Suprapubic skin (tissue), 4 donors: ENCODE measurements at regions not wholly inside any gene's neighbourhood (a gene's known extent, or its start where the extent isn't known, plus 50 kb on each side); places are given as distances from the start of the nearest gene placed in this dataset.

Experiments used
- DNase-seq, 2 donors: peaks; one replicate each; pipeline ENCODE4 v3.0.0-alpha.2; 2019; ENCODE audit warnings: low spot score in 2 of 2
- H3K27ac ChIP-seq: fragments of 200-600 bp; sonication (generic); one replicate; pipeline ENCODE4 v1.5.1; 2019
- H3K27me3 ChIP-seq: fragments of 200-600 bp; sonication (generic); one replicate; pipeline ENCODE4 v1.5.1; 2019
- H3K36me3 ChIP-seq: fragments of 200-600 bp; sonication (generic); one replicate; pipeline ENCODE4 v1.5.1; 2019
- H3K4me1 ChIP-seq: fragments of 200-600 bp; sonication (generic); one replicate; pipeline ENCODE4 v1.5.1; 2019
- H3K4me3 ChIP-seq: fragments of 200-600 bp; sonication (generic); one replicate; pipeline ENCODE4 v1.5.1; 2019; ENCODE audit warnings: mild to moderate bottlenecking
- H3K9me3 ChIP-seq: fragments of 200-600 bp; sonication (generic); one replicate; pipeline ENCODE4 v1.5.1; 2019
- EP300 ChIP-seq: sonication (generic); formaldehyde crosslinking; IDR thresholded peaks from one replicate; pipeline ENCODE4 v1.6.1; 2017; ENCODE audit warnings: antibody characterized with exemption
- POLR2A ChIP-seq, 2 donors: fragments of 450-650 bp; IDR thresholded peaks; one replicate each; pipeline ENCODE4 v1.6.1; 2017; ENCODE audit warnings: antibody characterized with exemption in 2 of 2, mild to moderate bottlenecking in 2 of 2, moderate library complexity in 2 of 2
- POLR2AphosphoS5 ChIP-seq, 3 donors: sonication (generic); formaldehyde crosslinking; IDR thresholded peaks; one replicate each; pipeline ENCODE4 v1.6.1; 2017; ENCODE audit warnings: antibody characterized with exemption in 3 of 3
- WGBS: methylation state at CpG from one replicate; pipeline ENCODE4 v1.1.5; 2018; 5-methylcytosine and 5-hydroxymethylcytosine counted together
- TF ChIP-seq, protein P1 (sequence below), 2 donors: fragments of 200-600 bp in 1 of 2; fragments of 450-650 bp in 1 of 2; sonication (generic) in 1 of 2; IDR thresholded peaks; one replicate each; pipeline ENCODE4 v1.5.1; 2016 to 2019; ENCODE audit warnings: antibody characterized with exemption in 2 of 2, mild to moderate bottlenecking in 1 of 2, moderate library complexity in 1 of 2

DNA sequence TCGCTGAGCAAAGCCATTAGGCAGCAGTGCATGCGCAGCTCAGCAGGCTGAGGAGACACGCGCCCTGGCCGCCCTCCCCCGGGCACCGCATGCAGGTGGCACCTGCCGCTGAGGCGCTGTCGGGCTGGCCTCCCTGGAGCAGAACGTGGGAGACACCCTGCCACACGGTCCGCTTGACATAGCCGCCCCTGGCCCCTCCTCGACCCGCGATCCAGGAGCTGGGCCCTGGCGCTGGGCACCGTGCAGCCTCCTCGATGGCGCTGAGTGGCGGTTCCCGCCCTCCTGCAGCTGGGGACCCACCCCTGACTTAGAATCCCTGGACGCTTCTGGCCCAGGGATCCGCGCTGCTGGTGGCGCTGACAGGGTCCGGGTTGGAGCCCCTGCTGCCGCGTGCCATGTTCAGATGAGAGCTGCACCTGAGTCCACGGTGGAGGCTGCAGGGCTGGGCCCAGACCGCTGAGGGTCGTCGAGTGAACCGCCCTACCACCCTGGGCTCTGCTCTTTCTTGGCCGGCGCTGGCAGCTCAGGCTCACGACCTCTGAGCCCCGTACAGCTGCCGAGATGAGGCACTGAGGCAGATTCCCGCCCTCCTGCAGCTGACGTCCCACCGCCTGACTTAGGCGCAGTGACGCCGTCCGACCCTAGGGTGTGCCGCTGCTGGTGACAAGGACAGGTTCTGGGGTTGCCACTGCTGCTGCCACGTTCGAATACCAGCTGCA is 116.8 kb downstream of the OR13A1 start:
- H3K9me3 ChIP-seq, result no peaks in the 10 kb centered on the region
- H3K27me3 ChIP-seq, result peaks cover 25% of the 10 kb centered on the region
- H3K27ac ChIP-seq, result no peak overlapping the region
- WGBS, result 59% methylated on average over 17 of the region's 50 CpGs
- DNase-seq, result no peak
- H3K4me3 ChIP-seq, result no peak overlapping the region
- TF ChIP-seq POLR2AphosphoS5 (IDR thresholded peaks at IDR 0.05) (no peak), EP300 (no peak), POLR2A (IDR thresholded peaks at IDR 0.05) (no peak)
- TF ChIP-seq, protein P1, sequence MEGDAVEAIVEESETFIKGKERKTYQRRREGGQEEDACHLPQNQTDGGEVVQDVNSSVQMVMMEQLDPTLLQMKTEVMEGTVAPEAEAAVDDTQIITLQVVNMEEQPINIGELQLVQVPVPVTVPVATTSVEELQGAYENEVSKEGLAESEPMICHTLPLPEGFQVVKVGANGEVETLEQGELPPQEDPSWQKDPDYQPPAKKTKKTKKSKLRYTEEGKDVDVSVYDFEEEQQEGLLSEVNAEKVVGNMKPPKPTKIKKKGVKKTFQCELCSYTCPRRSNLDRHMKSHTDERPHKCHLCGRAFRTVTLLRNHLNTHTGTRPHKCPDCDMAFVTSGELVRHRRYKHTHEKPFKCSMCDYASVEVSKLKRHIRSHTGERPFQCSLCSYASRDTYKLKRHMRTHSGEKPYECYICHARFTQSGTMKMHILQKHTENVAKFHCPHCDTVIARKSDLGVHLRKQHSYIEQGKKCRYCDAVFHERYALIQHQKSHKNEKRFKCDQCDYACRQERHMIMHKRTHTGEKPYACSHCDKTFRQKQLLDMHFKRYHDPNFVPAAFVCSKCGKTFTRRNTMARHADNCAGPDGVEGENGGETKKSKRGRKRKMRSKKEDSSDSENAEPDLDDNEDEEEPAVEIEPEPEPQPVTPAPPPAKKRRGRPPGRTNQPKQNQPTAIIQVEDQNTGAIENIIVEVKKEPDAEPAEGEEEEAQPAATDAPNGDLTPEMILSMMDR (IDR thresholded peaks at IDR 0.05), result no peak
- no peaks in the 10 kb centered on the region for H3K36me3 ChIP-seq
- no peaks in the 10 kb centered on the region for H3K4me1 ChIP-seq

DNA sequence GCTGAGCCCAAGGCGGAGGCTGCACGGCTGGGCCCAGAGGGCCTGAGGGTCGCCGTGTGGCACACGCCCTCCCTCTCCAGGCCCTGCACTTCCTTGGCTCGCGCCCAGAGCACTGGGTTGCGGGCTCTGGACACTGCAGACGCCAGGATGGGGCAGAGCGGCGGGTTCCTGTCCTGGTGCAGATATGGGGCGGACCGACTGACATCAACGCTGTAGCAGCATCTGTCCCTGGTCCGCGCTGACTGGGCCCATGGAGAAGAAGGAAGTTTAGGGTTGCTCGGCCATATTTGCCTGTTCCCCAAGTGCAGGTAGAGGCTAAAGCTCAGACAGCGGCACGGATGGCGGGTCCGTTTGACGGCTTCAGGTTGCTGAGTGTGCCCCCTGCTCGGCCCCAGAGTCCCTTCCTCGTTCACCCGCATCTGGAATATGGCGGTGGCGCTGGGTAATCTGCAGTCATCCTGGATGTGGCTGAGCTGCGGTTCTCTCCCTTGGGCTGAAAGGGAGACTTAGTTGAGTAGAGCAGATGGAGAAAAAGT is 116.1 kb downstream of the OR13A1 start:
- Histone ChIP-seq H3K27ac (no peak overlapping the region), H3K4me3 (no peak overlapping the region), H3K27me3 (peaks cover 29% of the 10 kb centered on the region), H3K36me3 (no peaks in the 10 kb centered on the region), H3K9me3 (no peaks in the 10 kb centered on the region), H3K4me1 (no peaks in the 10 kb centered on the region)
- 48% methylated on average over 7 of the region's 28 CpGs for WGBS
- DNase-seq, result no peak
- no peak for TF ChIP-seq EP300
- no peak for TF ChIP-seq POLR2AphosphoS5 (IDR thresholded peaks at IDR 0.05)
- TF ChIP-seq POLR2A (IDR thresholded peaks at IDR 0.05), result no peak
- TF ChIP-seq, protein P1 (IDR thresholded peaks at IDR 0.05), result no peak

DNA sequence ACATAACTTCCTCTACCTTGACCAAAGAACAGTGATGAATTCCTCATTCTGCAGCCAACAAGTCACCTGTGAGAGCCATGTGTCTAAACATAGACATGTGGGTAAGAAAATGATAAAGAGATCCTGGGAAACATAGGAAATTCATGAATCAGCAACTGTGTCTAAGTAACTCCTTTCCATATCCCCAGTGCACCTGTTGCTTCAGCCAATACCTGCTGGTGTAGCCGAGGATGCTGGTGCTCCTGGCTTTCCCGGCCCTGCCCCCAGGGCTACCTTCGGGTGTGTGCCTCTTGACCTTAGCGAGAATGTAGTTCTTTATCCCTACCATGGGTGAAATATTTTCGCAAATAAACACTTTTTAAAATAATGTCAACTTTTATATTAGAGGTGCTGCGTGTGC is 114.1 kb downstream of the OR13A1 start:
- H3K27ac ChIP-seq, result no peak overlapping the region
- H3K9me3 ChIP-seq, result no peaks in the 10 kb centered on the region
- 81% methylated on average over 6 of the region's 6 CpGs for WGBS
- no peak overlapping the region for H3K4me3 ChIP-seq
- no peaks in the 10 kb centered on the region for H3K36me3 ChIP-seq
- H3K27me3 ChIP-seq, result peaks cover 40% of the 10 kb centered on the region
- TF ChIP-seq POLR2AphosphoS5 (IDR thresholded peaks at IDR 0.05), result no peak
- no peak for TF ChIP-seq POLR2A (IDR thresholded peaks at IDR 0.05)
- TF ChIP-seq EP300, result no peak
- no peak for DNase-seq
- H3K4me1 ChIP-seq, result no peaks in the 10 kb centered on the region

DNA sequence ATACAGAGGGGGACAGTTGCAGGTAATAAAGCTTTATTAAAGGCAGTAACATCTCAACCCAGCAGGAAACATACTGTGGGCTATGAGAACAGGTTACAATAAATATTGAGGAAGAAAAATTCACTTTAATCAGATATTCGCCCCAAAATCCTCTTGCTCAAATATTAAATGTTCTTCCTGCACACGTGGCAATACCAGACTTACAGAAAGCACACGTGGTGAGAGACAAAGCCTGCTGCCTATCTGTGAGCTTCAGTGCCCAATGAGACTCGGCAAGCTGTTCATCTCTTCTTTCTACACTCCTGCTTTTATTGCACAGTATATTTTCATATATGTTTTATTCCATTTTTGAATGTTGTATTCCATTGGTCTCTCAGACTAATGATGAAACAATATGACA is 113.2 kb downstream of the OR13A1 start:
- H3K27me3 ChIP-seq, result peaks cover 40% of the 10 kb centered on the region
- H3K27ac ChIP-seq, result no peak overlapping the region
- no peaks in the 10 kb centered on the region for H3K4me1 ChIP-seq
- WGBS, result 60% methylated on average over 4 of the region's 4 CpGs
- no peak for TF ChIP-seq EP300
- TF ChIP-seq, protein P1 (IDR thresholded peaks at IDR 0.05), result no peak
- no peak for TF ChIP-seq POLR2AphosphoS5 (IDR thresholded peaks at IDR 0.05)
- TF ChIP-seq POLR2A (IDR thresholded peaks at IDR 0.05), result no peak
- no peak overlapping the region for H3K4me3 ChIP-seq
- DNase-seq, result no peak
- H3K36me3 ChIP-seq, result no peaks in the 10 kb centered on the region
- H3K9me3 ChIP-seq, result no peaks in the 10 kb centered on the region

GRCh38 chr10:45204954-45205775 is 110.2 kb downstream of the OR13A1 start:
- DNase-seq, result no peak
- H3K4me1 ChIP-seq, result no peaks in the 10 kb centered on the region
- H3K4me3 ChIP-seq, result no peak overlapping the region
- peaks cover 26% of the 10 kb centered on the region for H3K27me3 ChIP-seq
- no peaks in the 10 kb centered on the region for H3K9me3 ChIP-seq
- TF ChIP-seq POLR2AphosphoS5 (IDR thresholded peaks at IDR 0.05) (no peak), EP300 (no peak), POLR2A (IDR thresholded peaks at IDR 0.05) (no peak)
- TF ChIP-seq, protein P1 (IDR thresholded peaks at IDR 0.05), result no peak
- H3K36me3 ChIP-seq, result no peaks in the 10 kb centered on the region
- 94% methylated on average over 9 of the region's 30 CpGs for WGBS
- no peak overlapping the region for H3K27ac ChIP-seq
